CD4-positive, CD25-positive, alpha-beta regulatory T cell (primary cell): ENCODE measurements at regions not wholly inside any gene's neighbourhood (a gene's known extent, or its start where the extent isn't known, plus 50 kb on each side); places are given as distances from the start of the nearest gene placed in this dataset.

ENCODE experiments used
- ATAC-seq, 2 donors: fragments of 150-1000 bp; cut with Tn5 transposase; one replicate each; pipeline ENCODE4 v1.10.0; 2021; ENCODE audit warnings: low read depth in 2 of 2, moderate number of reproducible peaks in 2 of 2, moderate library complexity in 1 of 2
- DNase-seq, 3 donors: peaks; one replicate each; pipeline versions ENCODE4 v3.0.0 to v3.0.0-alpha.2; 2012 to 2022; ENCODE audit warnings: mixed read lengths in 1 of 3
- H3K27ac ChIP-seq: one replicate; pipeline ENCODE4 v1.7.0; 2013; ENCODE audit warnings: mild to moderate bottlenecking, low read length; ENCODE audit not compliant: insufficient read depth, poor library complexity, severe bottlenecking
- H3K27me3 ChIP-seq: one replicate; pipeline ENCODE4 v1.7.0; 2013; ENCODE audit warnings: low read length; ENCODE audit not compliant: control insufficient read depth, insufficient read depth
- H3K36me3 ChIP-seq: one replicate; pipeline ENCODE4 v1.7.0; 2013; ENCODE audit warnings: mild to moderate bottlenecking, low read length, moderate library complexity; ENCODE audit not compliant: control insufficient read depth, insufficient read depth
- H3K4me1 ChIP-seq: 2 replicates; pipeline ENCODE4 v1.7.0; 2013; ENCODE audit warnings: mild to moderate bottlenecking, low read length; ENCODE audit not compliant: insufficient read depth, control insufficient read depth, poor library complexity, severe bottlenecking
- H3K4me3 ChIP-seq: one replicate; pipeline ENCODE4 v1.7.0; 2013; ENCODE audit warnings: low read depth, mild to moderate bottlenecking, low read length, moderate library complexity
- H3K9me3 ChIP-seq, 2 experiments: 1 replicate in 1 of 2; 2 replicates in 1 of 2; pipeline ENCODE4 v1.7.0; 2013; ENCODE audit warnings: low read length in 2 of 2, mild to moderate bottlenecking in 1 of 2, moderate library complexity in 1 of 2; ENCODE audit not compliant: control insufficient read depth in 2 of 2
- H3K27ac Mint-ChIP-seq, 3 donors: one replicate each; pipeline ENCODE4 v1.8.0; 2020 to 2022; ENCODE audit warnings: mild to moderate bottlenecking in 3 of 3, mixed read lengths in 3 of 3, moderate library complexity in 2 of 3
- H3K27me3 Mint-ChIP-seq: one replicate; pipeline ENCODE4 v1.8.0; 2022; ENCODE audit warnings: mild to moderate bottlenecking, mixed read lengths
- H3K36me3 Mint-ChIP-seq: one replicate; pipeline ENCODE4 v1.8.0; 2020; ENCODE audit warnings: mixed read lengths
- H3K4me1 Mint-ChIP-seq, 4 donors: one replicate each; pipeline ENCODE4 v1.8.0; 2020 to 2022; ENCODE audit warnings: mixed read lengths in 4 of 4, mild to moderate bottlenecking in 1 of 4
- H3K4me3 Mint-ChIP-seq, 4 donors: one replicate each; pipeline ENCODE4 v1.8.0; 2020 to 2022; ENCODE audit warnings: mild to moderate bottlenecking in 4 of 4, mixed read lengths in 4 of 4, moderate library complexity in 3 of 4
- H3K9me3 Mint-ChIP-seq, 7 donors: one replicate each; pipeline ENCODE4 v1.8.0; 2020 to 2022; ENCODE audit warnings: mixed read lengths in 7 of 7, mild to moderate bottlenecking in 3 of 7, moderate library complexity in 2 of 7

DNA sequence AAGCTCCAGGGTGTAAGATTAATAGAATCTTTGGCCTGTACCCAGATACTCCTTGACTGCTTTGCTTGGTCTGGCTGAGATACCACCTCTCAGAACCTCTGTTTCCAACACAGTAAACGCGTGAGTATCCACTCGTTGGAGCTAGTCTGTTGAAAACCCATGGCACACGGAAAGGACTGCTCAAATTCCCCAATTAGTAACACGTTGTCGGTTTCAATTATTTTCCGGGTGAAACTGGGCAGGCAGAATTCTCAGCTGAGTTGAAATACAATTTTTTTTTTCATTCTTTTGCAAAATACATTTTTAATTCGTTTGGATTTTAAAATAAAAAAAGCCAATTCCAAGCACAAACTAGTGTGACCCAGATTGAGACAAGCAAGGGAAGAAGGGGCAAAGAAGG, 120.5 kb downstream of the MAF start:
- Mint-ChIP-seq H3K9me3 (no peaks in the 10 kb centered on the region), H3K4me1 (no peaks in the 10 kb centered on the region)
- ATAC-seq = no peak

DNA sequence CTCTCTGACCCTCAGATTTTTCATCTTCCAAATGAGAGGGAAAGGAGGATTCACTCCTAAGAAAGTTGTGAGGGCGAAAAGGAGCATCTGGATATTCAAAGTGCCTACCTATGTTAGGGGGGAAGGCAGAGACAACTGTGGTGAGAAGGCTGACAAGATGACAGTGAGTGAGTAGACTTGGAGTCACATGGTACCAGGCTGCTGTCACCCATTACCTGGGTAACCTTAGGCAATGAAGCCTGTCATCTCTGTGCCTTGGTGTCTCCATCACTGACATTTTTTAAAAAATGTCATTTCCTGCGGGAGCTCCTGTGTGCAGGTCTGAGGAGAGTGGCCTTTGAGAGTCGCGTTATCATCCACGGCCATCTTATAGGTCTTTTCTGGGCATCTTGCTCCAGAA, 124.0 kb downstream of the MAF start:
- H3K36me3 ChIP-seq = no peaks in the 10 kb centered on the region
- H3K4me1 ChIP-seq = no peaks in the 10 kb centered on the region
- Mint-ChIP-seq H3K9me3 (no peaks in the 10 kb centered on the region), H3K4me1 (no peaks in the 10 kb centered on the region), H3K27me3 (peaks cover 13% of the 10 kb centered on the region), H3K4me3 (no peak overlapping the region), H3K27ac (no peak overlapping the region), H3K36me3 (no peaks in the 10 kb centered on the region)
- no peaks in the 10 kb centered on the region for H3K27me3 ChIP-seq
- H3K27ac ChIP-seq = no peak overlapping the region
- H3K4me3 ChIP-seq = no peak overlapping the region
- ATAC-seq (no peak), DNase-seq (no peak)
- H3K9me3 ChIP-seq = no peaks in the 10 kb centered on the region

More for the DNA sequence above, 120.5 kb downstream of the MAF start:
- no peak overlapping the region for H3K4me3 Mint-ChIP-seq
- DNase-seq = no peak
- H3K27ac Mint-ChIP-seq = no peak overlapping the region
- no peaks in the 10 kb centered on the region for H3K4me1 ChIP-seq
- no peak overlapping the region for H3K27ac ChIP-seq
- H3K36me3 ChIP-seq = no peaks in the 10 kb centered on the region
- no peak overlapping the region for H3K4me3 ChIP-seq
- H3K36me3 Mint-ChIP-seq = no peaks in the 10 kb centered on the region
- H3K9me3 ChIP-seq = no peaks in the 10 kb centered on the region
- no peaks in the 10 kb centered on the region for H3K27me3 ChIP-seq
- H3K27me3 Mint-ChIP-seq = peaks cover 16% of the 10 kb centered on the region

DNA sequence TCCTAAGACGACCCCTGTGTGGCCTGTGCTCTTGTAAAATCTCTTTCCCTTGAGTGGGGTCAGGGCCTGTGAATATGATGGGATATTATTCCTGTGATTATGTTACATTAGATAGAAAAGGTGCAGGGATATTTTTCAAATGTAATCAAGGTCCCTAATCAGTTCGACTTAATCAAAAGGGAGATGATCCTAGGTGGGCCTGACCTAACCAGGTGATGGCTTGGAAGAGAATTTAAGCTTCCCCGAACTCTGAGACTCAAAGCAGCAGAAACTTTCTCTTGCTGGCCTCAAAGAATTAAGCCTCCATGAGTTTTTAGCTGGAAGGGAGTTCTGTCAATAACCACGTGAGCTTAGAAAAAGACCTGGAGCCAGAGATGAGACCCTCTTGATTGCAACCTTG, 124.7 kb downstream of the MAF start:
- no peak overlapping the region for H3K4me3 Mint-ChIP-seq
- no peaks in the 10 kb centered on the region for H3K4me1 Mint-ChIP-seq
- H3K27ac Mint-ChIP-seq = no peak overlapping the region
- no peaks in the 10 kb centered on the region for H3K9me3 ChIP-seq
- no peaks in the 10 kb centered on the region for H3K27me3 ChIP-seq
- H3K4me1 ChIP-seq = no peaks in the 10 kb centered on the region
- H3K27ac ChIP-seq = no peak overlapping the region
- no peaks in the 10 kb centered on the region for H3K36me3 ChIP-seq
- H3K27me3 Mint-ChIP-seq = peaks cover 5% of the 10 kb centered on the region
- H3K9me3 Mint-ChIP-seq = no peaks in the 10 kb centered on the region
- no peaks in the 10 kb centered on the region for H3K36me3 Mint-ChIP-seq
- no peak for ATAC-seq
- H3K4me3 ChIP-seq = no peak overlapping the region
- DNase-seq = no peak

DNA sequence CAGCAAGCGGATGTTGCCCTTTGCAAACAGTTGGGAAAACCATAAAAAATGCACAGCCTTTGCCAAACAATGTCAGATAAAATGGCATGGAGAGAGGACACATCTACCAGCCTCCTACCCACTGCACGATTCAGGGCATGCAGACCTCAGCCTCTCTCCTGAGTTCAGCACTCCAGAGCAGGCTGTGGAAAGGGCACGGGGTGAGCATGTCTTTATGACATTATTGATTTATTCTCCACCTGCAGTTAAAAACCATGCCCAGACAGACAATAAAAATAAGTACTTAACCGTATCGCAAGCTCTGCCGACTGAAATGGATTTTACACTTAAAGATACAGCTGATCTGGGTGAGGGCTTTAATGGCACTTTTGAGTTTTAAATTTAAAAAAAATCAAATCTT, 127.1 kb downstream of the MAF start:
- Mint-ChIP-seq H3K36me3 (no peaks in the 10 kb centered on the region), H3K4me3 (no peak overlapping the region), H3K4me1 (no peaks in the 10 kb centered on the region), H3K9me3 (peaks cover 0 to 1% (median 0%) of the 10 kb centered on the region in 7 donors), H3K27me3 (peaks cover 5% of the 10 kb centered on the region), H3K27ac (peak overlapping the region in 1 of 3 donors; percentile 66)
- Histone ChIP-seq H3K9me3 (no peaks in the 10 kb centered on the region), H3K4me3 (no peak overlapping the region), H3K36me3 (no peaks in the 10 kb centered on the region), H3K4me1 (no peaks in the 10 kb centered on the region), H3K27ac (no peak overlapping the region), H3K27me3 (no peaks in the 10 kb centered on the region)
- DNase-seq (no peak), ATAC-seq (no peak)

DNA sequence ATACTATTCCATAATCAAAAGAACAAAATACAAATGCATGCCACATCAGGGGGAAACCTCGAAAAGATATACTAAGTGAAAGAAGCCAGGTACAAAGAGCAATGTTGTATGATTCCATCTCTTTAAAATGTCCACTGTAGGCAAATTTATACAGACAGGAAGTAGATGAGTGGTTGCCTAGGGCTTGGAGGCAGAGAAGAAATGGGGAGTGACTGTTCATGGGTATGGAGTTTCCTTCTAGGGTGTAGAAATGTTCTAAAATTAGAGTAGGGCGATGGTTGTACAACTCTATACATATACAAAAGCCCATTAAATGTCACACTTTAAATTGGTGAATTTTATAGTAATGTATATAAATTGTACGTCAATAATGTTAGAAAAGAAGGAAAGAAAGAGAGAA, 128.1 kb downstream of the MAF start:
- Histone ChIP-seq H3K9me3 (no peaks in the 10 kb centered on the region), H3K4me3 (no peak overlapping the region), H3K36me3 (no peaks in the 10 kb centered on the region), H3K27ac (no peak overlapping the region), H3K27me3 (no peaks in the 10 kb centered on the region), H3K4me1 (no peaks in the 10 kb centered on the region)
- Mint-ChIP-seq H3K27ac (no peak overlapping the region), H3K9me3 (peaks cover 0 to 1% (median 0%) of the 10 kb centered on the region in 7 donors), H3K36me3 (no peaks in the 10 kb centered on the region), H3K4me1 (no peaks in the 10 kb centered on the region), H3K27me3 (peaks cover 5% of the 10 kb centered on the region), H3K4me3 (no peak overlapping the region)
- no peak for DNase-seq
- no peak for ATAC-seq

DNA sequence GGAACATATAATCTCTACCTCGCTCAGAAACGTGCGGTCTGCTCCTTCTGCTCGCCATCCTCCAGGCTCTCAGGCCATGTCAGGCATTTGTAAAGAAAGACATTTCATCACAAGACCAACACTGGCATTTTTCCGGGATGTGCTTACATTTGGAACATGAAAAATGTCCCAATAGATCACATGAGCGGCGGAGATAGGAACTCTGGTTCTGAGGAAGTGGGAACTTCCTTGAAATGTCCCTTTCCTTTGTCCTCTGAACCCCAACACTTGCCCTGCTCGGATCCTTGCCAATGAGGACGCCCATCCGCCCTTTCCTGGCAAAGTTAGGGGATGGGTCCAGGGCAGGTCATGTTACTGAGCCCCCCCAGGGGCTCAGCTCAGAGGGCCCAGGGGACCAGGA, 130.5 kb downstream of the MAF start:
- H3K36me3 Mint-ChIP-seq = no peaks in the 10 kb centered on the region
- no peak overlapping the region for H3K4me3 Mint-ChIP-seq
- DNase-seq = no peak

DNA sequence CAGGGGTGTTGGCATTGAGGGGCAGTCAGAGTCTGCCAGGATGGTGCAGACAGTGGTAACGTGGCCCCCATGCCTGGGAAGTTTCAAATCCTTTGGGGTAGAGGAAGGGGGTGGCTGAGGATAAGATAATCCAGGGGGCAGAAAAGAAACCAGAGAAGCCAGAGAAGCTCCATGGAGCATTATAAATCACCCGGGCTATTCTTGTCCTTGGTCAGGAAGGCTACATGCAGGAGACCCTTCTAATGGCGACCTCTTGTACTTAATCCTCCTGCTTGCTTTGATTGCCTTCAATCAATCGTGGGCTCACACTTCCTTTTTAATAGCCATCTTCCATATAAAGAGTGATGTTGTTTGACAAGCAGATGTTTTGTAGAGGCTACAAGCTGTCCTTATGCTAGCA, 131.9 kb downstream of the MAF start:
- Histone ChIP-seq H3K9me3 (no peaks in the 10 kb centered on the region), H3K4me1 (no peaks in the 10 kb centered on the region), H3K4me3 (no peak overlapping the region), H3K27me3 (no peaks in the 10 kb centered on the region), H3K36me3 (no peaks in the 10 kb centered on the region), H3K27ac (no peak overlapping the region)
- ATAC-seq (no peak), DNase-seq (no peak)
- H3K27ac Mint-ChIP-seq = no peak overlapping the region
- H3K4me3 Mint-ChIP-seq = no peak overlapping the region
- H3K27me3 Mint-ChIP-seq = peaks cover 4% of the 10 kb centered on the region
- no peaks in the 10 kb centered on the region for H3K36me3 Mint-ChIP-seq
- peaks cover 0 to 1% (median 0%) of the 10 kb centered on the region in 7 donors for H3K9me3 Mint-ChIP-seq
- H3K4me1 Mint-ChIP-seq = no peaks in the 10 kb centered on the region

More for the DNA sequence above, 130.5 kb downstream of the MAF start:
- H3K27ac Mint-ChIP-seq = no peak overlapping the region
- H3K27me3 Mint-ChIP-seq = peaks cover 5% of the 10 kb centered on the region
- H3K4me1 Mint-ChIP-seq = no peaks in the 10 kb centered on the region
- ATAC-seq = no peak
- Histone ChIP-seq H3K27ac (no peak overlapping the region), H3K27me3 (no peaks in the 10 kb centered on the region), H3K9me3 (no peaks in the 10 kb centered on the region), H3K4me3 (no peak overlapping the region), H3K36me3 (no peaks in the 10 kb centered on the region), H3K4me1 (no peaks in the 10 kb centered on the region)
- H3K9me3 Mint-ChIP-seq = peaks cover 0 to 1% (median 0%) of the 10 kb centered on the region in 7 donors

DNA sequence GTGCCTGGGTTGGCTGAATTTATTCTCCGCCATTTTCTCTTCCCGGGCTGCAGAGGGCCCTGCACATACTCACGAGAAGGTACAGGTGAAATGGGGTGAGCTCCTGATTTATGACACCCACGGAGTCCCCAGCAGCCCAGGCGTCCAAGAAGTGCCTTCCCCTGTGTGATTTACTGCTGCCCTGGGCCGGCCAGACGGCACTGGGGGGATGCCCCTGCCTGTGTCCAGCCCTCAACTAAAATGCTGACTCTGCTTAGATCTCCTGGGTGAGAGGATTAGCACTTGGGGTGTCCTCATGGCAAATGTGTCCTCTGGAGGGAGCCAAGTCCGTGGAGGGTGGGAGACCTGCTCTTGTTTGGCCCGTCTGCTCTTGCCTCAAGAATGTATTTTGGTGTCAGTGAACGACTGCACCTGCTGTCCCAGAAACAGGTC, 132.4 kb downstream of the MAF start:
- no peak overlapping the region for H3K4me3 ChIP-seq
- ATAC-seq (no peak), DNase-seq (no peak)
- no peaks in the 10 kb centered on the region for H3K36me3 Mint-ChIP-seq
- H3K27ac ChIP-seq = no peak overlapping the region
- H3K36me3 ChIP-seq = no peaks in the 10 kb centered on the region
- H3K4me3 Mint-ChIP-seq = no peak overlapping the region
- no peaks in the 10 kb centered on the region for H3K4me1 Mint-ChIP-seq
- no peak overlapping the region for H3K27ac Mint-ChIP-seq
- no peaks in the 10 kb centered on the region for H3K27me3 ChIP-seq
- H3K9me3 ChIP-seq = no peaks in the 10 kb centered on the region
- peaks cover 0 to 1% (median 0%) of the 10 kb centered on the region in 7 donors for H3K9me3 Mint-ChIP-seq
- no peaks in the 10 kb centered on the region for H3K4me1 ChIP-seq
- H3K27me3 Mint-ChIP-seq = peaks cover 4% of the 10 kb centered on the region
